H1 (cell line): ENCODE measurements at regions not wholly inside any gene's neighbourhood (a gene's known extent, or its start where the extent isn't known, plus 50 kb on each side); places are given as distances from the start of the nearest gene placed in this dataset.

Source experiments
- BCL11A ChIP-seq, 2 experiments: IDR thresholded peaks; one replicate each; pipeline ENCODE4 v1.6.1; 2011; ENCODE audit warnings: low read depth in 2 of 2, low read length in 2 of 2, mild to moderate bottlenecking in 2 of 2
- SIRT6 ChIP-seq: IDR thresholded peaks from one replicate; pipeline ENCODE4 v1.7.1; 2012; ENCODE audit warnings: low read length, inconsistent platforms

DNA sequence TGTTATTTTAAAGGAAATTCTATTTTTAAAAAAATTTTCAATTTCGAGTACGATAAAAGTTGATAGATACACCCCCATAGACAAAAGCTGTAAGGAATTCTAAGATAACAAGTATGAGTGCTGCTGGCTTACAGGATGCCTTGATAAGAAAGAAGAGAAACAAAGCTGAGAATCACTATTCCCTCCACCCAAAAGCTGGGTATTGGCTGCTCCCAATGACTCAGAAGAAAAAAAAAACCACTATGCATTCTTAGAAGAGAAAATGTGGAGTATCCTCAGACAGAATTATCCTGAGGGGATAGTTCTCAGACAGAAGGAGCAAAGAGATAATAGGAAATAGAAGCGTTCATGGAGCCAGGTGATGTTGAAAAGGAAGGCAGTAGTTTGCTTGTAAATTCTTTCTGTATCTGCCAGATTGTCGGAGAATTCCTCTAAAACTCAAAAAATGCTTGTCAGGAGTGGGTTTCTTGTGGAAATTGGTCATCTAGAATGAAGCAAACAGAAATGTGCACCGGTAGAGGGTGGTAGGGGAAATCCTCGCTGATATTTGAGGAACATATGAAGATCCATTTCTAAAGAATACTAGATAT is 217.5 kb upstream of the ADAMTS3 start (continued):
- TF ChIP-seq SIRT6 = no peak
- no peak for TF ChIP-seq BCL11A (IDR thresholded peaks at IDR 0.05; ENCODE audit: low read depth in 2 of 2, low read length in 2 of 2)
- TF ChIP-seq, all 59 proteins: peak for 0
